D721Med (cell line): ENCODE measurements at regions not wholly inside any gene's neighbourhood (a gene's known extent, or its start where the extent isn't known, plus 50 kb on each side); places are given as distances from the start of the nearest gene placed in this dataset.

Experiments
- DNase-seq: peaks from one replicate; pipeline ENCODE4 v3.0.0; 2011; ENCODE audit warnings: low spot score; ENCODE audit not compliant: insufficient read length
- FAIRE-seq: peaks from 2 replicates; lab custom pipeline; 2011; peaks lifted over from hg19 to GRCh38; lab: Jason Lieb, UNC
- TF ChIP-seq, protein P1 (sequence below): IDR thresholded peaks from 2 replicates; pipeline ENCODE4 v1.5.1; 2012; ENCODE audit warnings: mild to moderate bottlenecking, control low read depth; ENCODE audit not compliant: insufficient read depth; ENCODE audit errors: missing control alignments

DNA sequence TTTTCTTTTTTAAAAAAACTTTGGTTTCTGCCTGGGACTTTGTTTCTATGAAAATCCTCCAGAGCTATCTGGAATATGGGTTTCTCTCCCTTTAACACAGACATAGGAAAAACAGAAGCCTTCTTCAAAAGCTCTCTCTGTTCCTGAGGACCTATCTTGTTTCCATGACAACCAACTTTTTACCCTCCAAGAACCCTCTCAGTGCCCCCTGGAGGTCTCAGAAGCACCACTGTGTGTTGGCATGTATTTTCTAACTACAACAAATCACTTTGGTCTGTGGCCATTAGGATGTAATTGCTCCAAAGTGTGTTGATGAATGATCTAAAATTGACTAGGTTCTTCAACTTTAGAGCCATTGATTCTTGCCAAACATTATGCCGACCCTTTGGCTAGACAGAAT is 1331.6 kb downstream of the ADGRL3 start:
- DNase-seq (no peak), FAIRE-seq (no peak)

DNA sequence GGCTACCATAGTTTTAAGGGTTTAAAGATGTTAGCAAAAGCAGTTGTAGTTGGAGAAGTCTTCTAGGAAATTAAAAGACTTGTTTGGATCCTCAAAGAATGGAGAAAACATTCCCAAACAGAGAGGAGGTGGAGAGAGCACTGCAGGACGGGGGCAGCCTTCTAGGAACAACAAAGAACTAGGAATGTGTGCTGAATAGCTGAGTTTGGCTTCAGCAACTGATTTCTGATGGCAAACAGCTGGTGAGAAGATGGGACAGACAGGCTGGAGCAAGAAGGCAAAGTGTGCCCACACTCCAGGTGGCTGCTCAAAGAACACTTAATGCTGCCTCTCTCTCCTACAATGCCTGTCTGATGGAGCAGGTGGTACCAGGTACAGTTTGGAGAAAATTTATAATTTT is 1331.1 kb downstream of the ADGRL3 start:
- TF ChIP-seq, protein P1, sequence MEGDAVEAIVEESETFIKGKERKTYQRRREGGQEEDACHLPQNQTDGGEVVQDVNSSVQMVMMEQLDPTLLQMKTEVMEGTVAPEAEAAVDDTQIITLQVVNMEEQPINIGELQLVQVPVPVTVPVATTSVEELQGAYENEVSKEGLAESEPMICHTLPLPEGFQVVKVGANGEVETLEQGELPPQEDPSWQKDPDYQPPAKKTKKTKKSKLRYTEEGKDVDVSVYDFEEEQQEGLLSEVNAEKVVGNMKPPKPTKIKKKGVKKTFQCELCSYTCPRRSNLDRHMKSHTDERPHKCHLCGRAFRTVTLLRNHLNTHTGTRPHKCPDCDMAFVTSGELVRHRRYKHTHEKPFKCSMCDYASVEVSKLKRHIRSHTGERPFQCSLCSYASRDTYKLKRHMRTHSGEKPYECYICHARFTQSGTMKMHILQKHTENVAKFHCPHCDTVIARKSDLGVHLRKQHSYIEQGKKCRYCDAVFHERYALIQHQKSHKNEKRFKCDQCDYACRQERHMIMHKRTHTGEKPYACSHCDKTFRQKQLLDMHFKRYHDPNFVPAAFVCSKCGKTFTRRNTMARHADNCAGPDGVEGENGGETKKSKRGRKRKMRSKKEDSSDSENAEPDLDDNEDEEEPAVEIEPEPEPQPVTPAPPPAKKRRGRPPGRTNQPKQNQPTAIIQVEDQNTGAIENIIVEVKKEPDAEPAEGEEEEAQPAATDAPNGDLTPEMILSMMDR: no peak
- FAIRE-seq (no peak), DNase-seq (no peak)

More for the DNA sequence above, 1331.6 kb downstream of the ADGRL3 start:
- TF ChIP-seq, protein P1: no peak

DNA sequence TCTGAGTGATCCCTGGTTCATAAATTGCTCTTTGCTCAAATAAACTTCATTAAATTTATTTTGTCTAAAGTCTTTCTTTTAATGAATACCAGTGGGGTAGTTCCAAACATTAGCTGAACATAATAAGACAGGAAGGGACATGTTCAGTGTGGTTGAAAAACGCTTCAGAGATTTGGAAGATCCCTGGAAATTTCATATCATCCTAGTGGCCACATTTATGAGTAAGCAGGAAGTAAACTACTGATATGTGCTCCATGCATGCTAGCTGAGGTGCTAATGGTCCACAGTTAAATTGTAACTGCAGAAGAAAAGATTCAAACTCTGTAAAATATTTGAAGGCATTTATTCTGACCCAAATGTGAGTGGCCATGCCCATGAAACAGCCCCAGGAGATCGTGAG is 1328.7 kb downstream of the ADGRL3 start:
- FAIRE-seq (no peak), DNase-seq (no peak)
- TF ChIP-seq, protein P1: no peak

DNA sequence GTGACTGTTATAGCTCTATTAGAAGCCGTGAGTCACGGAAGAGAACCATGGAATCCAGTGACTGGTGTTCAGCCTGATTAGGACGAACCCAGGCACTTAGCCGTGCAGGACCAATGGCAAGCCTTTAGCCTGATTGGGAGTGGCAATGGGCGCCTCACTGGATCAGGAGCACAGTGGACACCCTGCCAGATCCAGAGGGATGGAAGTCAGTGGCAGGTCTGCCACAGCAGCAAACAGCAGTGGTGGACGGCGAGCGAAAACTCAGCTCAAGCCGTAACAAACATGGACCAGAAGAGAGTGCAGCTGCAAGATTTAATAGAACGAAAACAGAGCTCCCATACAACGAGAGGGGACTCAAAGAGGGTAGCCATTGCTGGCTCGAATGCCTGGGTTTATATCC is 1326.5 kb downstream of the ADGRL3 start:
- TF ChIP-seq, protein P1: no peak
- no peak for DNase-seq
- FAIRE-seq: no peak

DNA sequence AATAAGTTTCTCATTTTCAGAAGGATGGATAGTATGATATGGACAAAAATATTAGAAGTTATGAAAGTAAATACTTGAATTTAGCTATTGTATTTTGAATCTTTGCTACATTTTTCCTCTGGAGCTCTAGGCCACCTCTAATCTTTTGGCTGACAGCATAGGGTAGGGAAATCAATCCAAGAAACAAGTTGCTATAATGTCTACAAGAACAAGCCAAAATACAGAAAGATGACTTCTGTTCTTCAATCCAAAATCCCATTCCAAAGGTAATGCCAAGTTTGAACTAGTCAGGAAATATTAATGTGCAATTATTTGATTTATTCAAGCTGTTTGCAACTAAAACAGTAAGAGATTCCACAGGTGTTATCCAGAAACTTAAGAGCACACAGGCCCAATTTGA is 1323.1 kb downstream of the ADGRL3 start:
- FAIRE-seq (no peak), DNase-seq (no peak)
- TF ChIP-seq, protein P1: no peak

DNA sequence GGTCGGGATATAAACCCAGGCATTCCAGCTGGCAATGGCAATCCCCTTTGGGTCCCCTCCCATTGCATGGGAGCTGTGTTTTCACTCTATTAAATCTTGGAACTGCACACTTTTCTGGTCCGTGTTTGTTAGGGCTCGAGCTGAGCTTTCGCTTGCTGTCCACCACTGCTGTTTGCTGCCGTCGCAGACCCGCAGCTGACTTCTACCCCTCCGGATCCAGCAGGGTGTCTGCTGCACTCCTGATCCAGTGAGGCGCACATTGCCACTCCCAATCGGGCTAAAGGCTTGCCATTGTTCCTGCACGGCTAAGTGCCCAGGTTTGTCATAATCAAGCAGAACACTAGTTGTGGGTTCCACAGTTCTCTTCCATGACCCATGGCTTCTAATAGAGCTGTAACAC is 1322.1 kb downstream of the ADGRL3 start:
- DNase-seq (no peak), FAIRE-seq (no peak)
- TF ChIP-seq, protein P1: no peak

DNA sequence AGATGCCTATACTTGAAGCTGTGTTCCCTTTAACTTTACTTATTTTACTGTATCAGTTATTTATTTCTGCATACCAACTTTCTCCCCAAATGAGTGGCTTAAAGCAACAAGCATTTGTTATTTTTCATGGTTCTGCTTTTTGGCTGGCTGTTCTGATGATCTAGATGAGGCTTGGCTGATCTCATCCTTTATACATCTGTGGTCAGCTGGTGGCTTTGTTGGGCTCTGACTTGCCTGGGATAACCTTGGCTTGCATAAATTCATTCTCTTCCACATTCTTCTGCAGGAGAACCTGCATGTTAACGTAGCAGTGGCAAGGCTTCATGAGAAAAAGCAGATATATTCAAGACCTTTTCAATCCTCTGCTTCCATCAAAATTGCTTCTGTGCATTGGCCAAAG is 1317.6 kb downstream of the ADGRL3 start:
- FAIRE-seq (no peak), DNase-seq (no peak)
- TF ChIP-seq, protein P1: no peak
